WTC11 (cell line): ENCODE measurements at regions not wholly inside any gene's neighbourhood (a gene's known extent, or its start where the extent isn't known, plus 50 kb on each side); places are given as distances from the start of the nearest gene placed in this dataset.

Experiments
- ATAC-seq: fragments of 200-7000 bp; cut with Tn5 transposase; 2 replicates; pipeline ENCODE4 v1.10.0; 2021; ENCODE audit warnings: mild to moderate bottlenecking, moderate library complexity
- CTCF ChIA-PET: fragments of 300-600 bp; sonication (Branson Sonifier 250); formaldehyde crosslinking; loops from one replicate; lab custom pipeline; 2021; ENCODE audit warnings: antibody characterized with exemption; lab: Charles Lee
- POLR2A ChIA-PET: fragments of 350-600 bp; sonication (Branson Sonifier 250); formaldehyde crosslinking; loops from one replicate; lab custom pipeline; 2021; ENCODE audit warnings: antibody characterized with exemption; lab: Charles Lee
- DNase-seq: peaks from one replicate; pipeline ENCODE4 v3.0.0; 2021; ENCODE audit warnings: low spot score
- H3K27ac Mint-ChIP-seq: 2 replicates; pipeline ENCODE4 v1.8.0; 2021; ENCODE audit warnings: mixed read lengths
- H3K27me3 Mint-ChIP-seq: 2 replicates; pipeline ENCODE4 v1.8.0; 2021; ENCODE audit warnings: low read depth, mild to moderate bottlenecking, moderate library complexity, mixed read lengths
- H3K36me3 Mint-ChIP-seq: 2 replicates; pipeline ENCODE4 v1.8.0; 2021; ENCODE audit warnings: mixed read lengths
- H3K4me1 Mint-ChIP-seq: 2 replicates; pipeline ENCODE4 v1.8.0; 2022; ENCODE audit warnings: mixed read lengths
- H3K4me3 Mint-ChIP-seq: 2 replicates; pipeline ENCODE4 v1.8.0; 2021; ENCODE audit warnings: mild to moderate bottlenecking, moderate library complexity, mixed read lengths
- H3K9me3 Mint-ChIP-seq: 2 replicates; pipeline ENCODE4 v1.8.0; 2021; ENCODE audit warnings: mixed read lengths
- AFF4 ChIP-seq: sonication (generic); formaldehyde crosslinking; IDR thresholded peaks from 2 replicates; pipeline ENCODE4 v1.8.1; 2023; ENCODE audit warnings: mild to moderate bottlenecking, missing genetic modification reagents, borderline replicate concordance
- ATF1 ChIP-seq: sonication (generic); formaldehyde crosslinking; IDR thresholded peaks from 2 replicates; pipeline ENCODE4 v1.8.1; 2023; ENCODE audit warnings: mild to moderate bottlenecking, moderate library complexity, missing genetic modification reagents
- CDX4 ChIP-seq: fragments of 250-450 bp; sonication (Bioruptor Pico); IDR thresholded peaks from 2 replicates; pipeline ENCODE4 v1.9.0; 2021; ENCODE audit warnings: moderate library complexity, mild to moderate bottlenecking, inconsistent platforms, borderline replicate concordance
- CREB1 ChIP-seq: sonication (generic); formaldehyde crosslinking; IDR thresholded peaks from 2 replicates; pipeline ENCODE4 v1.8.0; 2023; ENCODE audit warnings: mild to moderate bottlenecking, missing genetic modification reagents
- CREM ChIP-seq: sonication (generic); formaldehyde crosslinking; IDR thresholded peaks from 2 replicates; pipeline ENCODE4 v1.8.1; 2022; ENCODE audit warnings: mild to moderate bottlenecking, missing genetic modification reagents, moderate library complexity
- E2F1 ChIP-seq: sonication (generic); formaldehyde crosslinking; IDR thresholded peaks from 2 replicates; pipeline ENCODE4 v1.8.0; 2022; ENCODE audit warnings: mild to moderate bottlenecking, missing genetic modification reagents
- E2F5 ChIP-seq: sonication (generic); formaldehyde crosslinking; IDR thresholded peaks from 2 replicates; pipeline ENCODE4 v1.8.1; 2022; ENCODE audit warnings: mild to moderate bottlenecking, moderate library complexity, missing genetic modification reagents
- EMX1 ChIP-seq: fragments of 250-450 bp; sonication (Bioruptor Pico); IDR thresholded peaks from 2 replicates; pipeline ENCODE4 v1.8.0; 2021; ENCODE audit warnings: mild to moderate bottlenecking
- ETV6 ChIP-seq: sonication (generic); formaldehyde crosslinking; IDR thresholded peaks from 2 replicates; pipeline ENCODE4 v1.8.1; 2022; ENCODE audit warnings: mild to moderate bottlenecking, missing genetic modification reagents
- FOXK1 ChIP-seq: sonication (generic); formaldehyde crosslinking; IDR thresholded peaks from 2 replicates; pipeline ENCODE4 v1.8.0; 2022; ENCODE audit warnings: mild to moderate bottlenecking, moderate library complexity, missing genetic modification reagents
- HMGA2 ChIP-seq: fragments of 250-450 bp; sonication (Bioruptor Pico); IDR thresholded peaks from 2 replicates; pipeline ENCODE4 v1.4.0; 2021; ENCODE audit warnings: mild to moderate bottlenecking, moderate library complexity
- JAZF1 ChIP-seq: fragments of 250-450 bp; sonication (Bioruptor Pico); IDR thresholded peaks from 2 replicates; pipeline ENCODE4 v1.9.0; 2021; ENCODE audit warnings: moderate library complexity, mild to moderate bottlenecking, inconsistent platforms
- MYBL2 ChIP-seq: sonication (generic); formaldehyde crosslinking; IDR thresholded peaks from 2 replicates; pipeline ENCODE4 v1.8.1; 2023; ENCODE audit warnings: mild to moderate bottlenecking, moderate library complexity, missing genetic modification reagents
- TCF7 ChIP-seq: sonication (generic); formaldehyde crosslinking; IDR thresholded peaks from 2 replicates; pipeline ENCODE4 v1.8.0; 2022; ENCODE audit warnings: mild to moderate bottlenecking, low read depth, missing genetic modification reagents, moderate library complexity
- ZNF138 ChIP-seq: sonication (generic); formaldehyde crosslinking; conservative IDR thresholded peaks from 2 replicates; pipeline ENCODE4 v1.8.1; 2022; ENCODE audit warnings: mild to moderate bottlenecking, moderate library complexity, missing genetic modification reagents
- ZNF423 ChIP-seq: fragments of 250-450 bp; sonication (Bioruptor Pico); IDR thresholded peaks from 2 replicates; pipeline ENCODE4 v2.1.2; 2022; ENCODE audit warnings: mild to moderate bottlenecking, moderate library complexity
- TF ChIP-seq, protein P1 (sequence below): sonication (generic); formaldehyde crosslinking; IDR thresholded peaks from 2 replicates; pipeline ENCODE4 v1.8.0; 2023; ENCODE audit warnings: missing genetic modification reagents, mild to moderate bottlenecking, borderline replicate concordance
- TF ChIP-seq, protein P2 (sequence below): sonication (generic); formaldehyde crosslinking; IDR thresholded peaks from 2 replicates; pipeline ENCODE4 v1.8.1; 2022; ENCODE audit warnings: mild to moderate bottlenecking, missing genetic modification reagents, moderate library complexity, borderline replicate concordance
- TF ChIP-seq, protein P3 (sequence below): fragments of 250-450 bp; sonication (Bioruptor Pico); IDR thresholded peaks from 2 replicates; pipeline ENCODE4 v1.8.0; 2021; ENCODE audit warnings: mild to moderate bottlenecking
- TF ChIP-seq, protein P4 (sequence below): sonication (generic); formaldehyde crosslinking; IDR thresholded peaks from 2 replicates; pipeline ENCODE4 v1.8.0; 2022; ENCODE audit warnings: missing genetic modification reagents

- TF ChIP-seq JAZF1 = no peak
- TF ChIP-seq, protein P1, sequence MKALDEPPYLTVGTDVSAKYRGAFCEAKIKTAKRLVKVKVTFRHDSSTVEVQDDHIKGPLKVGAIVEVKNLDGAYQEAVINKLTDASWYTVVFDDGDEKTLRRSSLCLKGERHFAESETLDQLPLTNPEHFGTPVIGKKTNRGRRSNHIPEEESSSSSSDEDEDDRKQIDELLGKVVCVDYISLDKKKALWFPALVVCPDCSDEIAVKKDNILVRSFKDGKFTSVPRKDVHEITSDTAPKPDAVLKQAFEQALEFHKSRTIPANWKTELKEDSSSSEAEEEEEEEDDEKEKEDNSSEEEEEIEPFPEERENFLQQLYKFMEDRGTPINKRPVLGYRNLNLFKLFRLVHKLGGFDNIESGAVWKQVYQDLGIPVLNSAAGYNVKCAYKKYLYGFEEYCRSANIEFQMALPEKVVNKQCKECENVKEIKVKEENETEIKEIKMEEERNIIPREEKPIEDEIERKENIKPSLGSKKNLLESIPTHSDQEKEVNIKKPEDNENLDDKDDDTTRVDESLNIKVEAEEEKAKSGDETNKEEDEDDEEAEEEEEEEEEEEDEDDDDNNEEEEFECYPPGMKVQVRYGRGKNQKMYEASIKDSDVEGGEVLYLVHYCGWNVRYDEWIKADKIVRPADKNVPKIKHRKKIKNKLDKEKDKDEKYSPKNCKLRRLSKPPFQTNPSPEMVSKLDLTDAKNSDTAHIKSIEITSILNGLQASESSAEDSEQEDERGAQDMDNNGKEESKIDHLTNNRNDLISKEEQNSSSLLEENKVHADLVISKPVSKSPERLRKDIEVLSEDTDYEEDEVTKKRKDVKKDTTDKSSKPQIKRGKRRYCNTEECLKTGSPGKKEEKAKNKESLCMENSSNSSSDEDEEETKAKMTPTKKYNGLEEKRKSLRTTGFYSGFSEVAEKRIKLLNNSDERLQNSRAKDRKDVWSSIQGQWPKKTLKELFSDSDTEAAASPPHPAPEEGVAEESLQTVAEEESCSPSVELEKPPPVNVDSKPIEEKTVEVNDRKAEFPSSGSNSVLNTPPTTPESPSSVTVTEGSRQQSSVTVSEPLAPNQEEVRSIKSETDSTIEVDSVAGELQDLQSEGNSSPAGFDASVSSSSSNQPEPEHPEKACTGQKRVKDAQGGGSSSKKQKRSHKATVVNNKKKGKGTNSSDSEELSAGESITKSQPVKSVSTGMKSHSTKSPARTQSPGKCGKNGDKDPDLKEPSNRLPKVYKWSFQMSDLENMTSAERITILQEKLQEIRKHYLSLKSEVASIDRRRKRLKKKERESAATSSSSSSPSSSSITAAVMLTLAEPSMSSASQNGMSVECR (CRISPR knock-in tag) = no peak
These were observed 134.5 kb upstream of the MED13L start (continued) for GRCh38 chr12:116411977-116412376.

- Mint-ChIP-seq H3K4me1 (no peaks in the 10 kb centered on the region; the same call in 1 of the 2 replicates), H3K36me3 (no peaks in the 10 kb centered on the region), H3K27me3 (no peaks in the 10 kb centered on the region; the same call in 1 of the 2 replicates), H3K9me3 (no peaks in the 10 kb centered on the region), H3K27ac (no peak overlapping the region), H3K4me3 (no peak overlapping the region)
- CTCF ChIA-PET = no interaction called here
- POLR2A ChIA-PET = no interaction called here
- ATAC-seq (no peak), DNase-seq (no peak)
- no peak for TF ChIP-seq E2F5
- no peak for TF ChIP-seq CDX4 (CRISPR knock-in tag)
- no peak for TF ChIP-seq CREM (CRISPR knock-in tag)
- TF ChIP-seq ETV6 = no peak
- TF ChIP-seq, protein P2, sequence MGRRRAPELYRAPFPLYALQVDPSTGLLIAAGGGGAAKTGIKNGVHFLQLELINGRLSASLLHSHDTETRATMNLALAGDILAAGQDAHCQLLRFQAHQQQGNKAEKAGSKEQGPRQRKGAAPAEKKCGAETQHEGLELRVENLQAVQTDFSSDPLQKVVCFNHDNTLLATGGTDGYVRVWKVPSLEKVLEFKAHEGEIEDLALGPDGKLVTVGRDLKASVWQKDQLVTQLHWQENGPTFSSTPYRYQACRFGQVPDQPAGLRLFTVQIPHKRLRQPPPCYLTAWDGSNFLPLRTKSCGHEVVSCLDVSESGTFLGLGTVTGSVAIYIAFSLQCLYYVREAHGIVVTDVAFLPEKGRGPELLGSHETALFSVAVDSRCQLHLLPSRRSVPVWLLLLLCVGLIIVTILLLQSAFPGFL (CRISPR knock-in tag) = no peak
- TF ChIP-seq HMGA2 = no peak
- no peak for TF ChIP-seq TCF7 (CRISPR knock-in tag)
- TF ChIP-seq, protein P3, sequence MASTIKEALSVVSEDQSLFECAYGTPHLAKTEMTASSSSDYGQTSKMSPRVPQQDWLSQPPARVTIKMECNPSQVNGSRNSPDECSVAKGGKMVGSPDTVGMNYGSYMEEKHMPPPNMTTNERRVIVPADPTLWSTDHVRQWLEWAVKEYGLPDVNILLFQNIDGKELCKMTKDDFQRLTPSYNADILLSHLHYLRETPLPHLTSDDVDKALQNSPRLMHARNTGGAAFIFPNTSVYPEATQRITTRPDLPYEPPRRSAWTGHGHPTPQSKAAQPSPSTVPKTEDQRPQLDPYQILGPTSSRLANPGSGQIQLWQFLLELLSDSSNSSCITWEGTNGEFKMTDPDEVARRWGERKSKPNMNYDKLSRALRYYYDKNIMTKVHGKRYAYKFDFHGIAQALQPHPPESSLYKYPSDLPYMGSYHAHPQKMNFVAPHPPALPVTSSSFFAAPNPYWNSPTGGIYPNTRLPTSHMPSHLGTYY (CRISPR knock-in tag) = no peak
- TF ChIP-seq, protein P4, sequence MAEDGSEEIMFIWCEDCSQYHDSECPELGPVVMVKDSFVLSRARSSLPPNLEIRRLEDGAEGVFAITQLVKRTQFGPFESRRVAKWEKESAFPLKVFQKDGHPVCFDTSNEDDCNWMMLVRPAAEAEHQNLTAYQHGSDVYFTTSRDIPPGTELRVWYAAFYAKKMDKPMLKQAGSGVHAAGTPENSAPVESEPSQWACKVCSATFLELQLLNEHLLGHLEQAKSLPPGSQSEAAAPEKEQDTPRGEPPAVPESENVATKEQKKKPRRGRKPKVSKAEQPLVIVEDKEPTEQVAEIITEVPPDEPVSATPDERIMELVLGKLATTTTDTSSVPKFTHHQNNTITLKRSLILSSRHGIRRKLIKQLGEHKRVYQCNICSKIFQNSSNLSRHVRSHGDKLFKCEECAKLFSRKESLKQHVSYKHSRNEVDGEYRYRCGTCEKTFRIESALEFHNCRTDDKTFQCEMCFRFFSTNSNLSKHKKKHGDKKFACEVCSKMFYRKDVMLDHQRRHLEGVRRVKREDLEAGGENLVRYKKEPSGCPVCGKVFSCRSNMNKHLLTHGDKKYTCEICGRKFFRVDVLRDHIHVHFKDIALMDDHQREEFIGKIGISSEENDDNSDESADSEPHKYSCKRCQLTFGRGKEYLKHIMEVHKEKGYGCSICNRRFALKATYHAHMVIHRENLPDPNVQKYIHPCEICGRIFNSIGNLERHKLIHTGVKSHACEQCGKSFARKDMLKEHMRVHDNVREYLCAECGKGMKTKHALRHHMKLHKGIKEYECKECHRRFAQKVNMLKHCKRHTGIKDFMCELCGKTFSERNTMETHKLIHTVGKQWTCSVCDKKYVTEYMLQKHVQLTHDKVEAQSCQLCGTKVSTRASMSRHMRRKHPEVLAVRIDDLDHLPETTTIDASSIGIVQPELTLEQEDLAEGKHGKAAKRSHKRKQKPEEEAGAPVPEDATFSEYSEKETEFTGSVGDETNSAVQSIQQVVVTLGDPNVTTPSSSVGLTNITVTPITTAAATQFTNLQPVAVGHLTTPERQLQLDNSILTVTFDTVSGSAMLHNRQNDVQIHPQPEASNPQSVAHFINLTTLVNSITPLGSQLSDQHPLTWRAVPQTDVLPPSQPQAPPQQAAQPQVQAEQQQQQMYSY = no peak
- no peak for TF ChIP-seq ZNF138
- no peak for TF ChIP-seq EMX1
- no peak for TF ChIP-seq ZNF423 (CRISPR knock-in tag)
- no peak for TF ChIP-seq ATF1
- no peak for TF ChIP-seq E2F1 (CRISPR knock-in tag)
- TF ChIP-seq JAZF1 = no peak
- no peak for TF ChIP-seq AFF4
- TF ChIP-seq FOXK1 (CRISPR knock-in tag) = no peak
- no peak for TF ChIP-seq MYBL2 (CRISPR knock-in tag)
- no peak for TF ChIP-seq CREB1 (CRISPR knock-in tag)
These were observed 137.4 kb upstream of the MED13L start for GRCh38 chr12:116414891-116415290.
